BLaER1 (cell line): ENCODE measurements at regions not wholly inside any gene's neighbourhood (a gene's known extent, or its start where the extent isn't known, plus 50 kb on each side); places are given as distances from the start of the nearest gene placed in this dataset.

ENCODE experiments used
- H3K27ac ChIP-seq: shearing (Covaris generic); formaldehyde crosslinking; 2 replicates; pipeline ENCODE4 v1.8.1; 2022
- H3K27me3 ChIP-seq: shearing (Covaris generic); formaldehyde crosslinking; 2 replicates; pipeline ENCODE4 v1.8.1; 2022
- H3K36me3 ChIP-seq: shearing (Covaris generic); formaldehyde crosslinking; 2 replicates; pipeline ENCODE4 v1.8.1; 2022
- H3K4me1 ChIP-seq: shearing (Covaris generic); formaldehyde crosslinking; 2 replicates; pipeline ENCODE4 v1.8.1; 2022
- H3K4me2 ChIP-seq: shearing (Covaris generic); formaldehyde crosslinking; 2 replicates; pipeline ENCODE4 v1.8.1; 2022
- H3K4me3 ChIP-seq: shearing (Covaris generic); formaldehyde crosslinking; 2 replicates; pipeline ENCODE4 v1.8.1; 2022
- H3K9ac ChIP-seq: shearing (Covaris generic); formaldehyde crosslinking; 2 replicates; pipeline ENCODE4 v1.8.1; 2022
- H3K9me3 ChIP-seq: shearing (Covaris generic); formaldehyde crosslinking; 2 replicates; pipeline ENCODE4 v1.8.1; 2022
- H4K20me1 ChIP-seq: shearing (Covaris generic); formaldehyde crosslinking; 2 replicates; pipeline ENCODE4 v1.8.1; 2022
- Cebpa-rat ChIP-seq: shearing (Covaris generic); IDR thresholded peaks from 2 replicates; pipeline ENCODE4 v1.8.1; 2022

DNA sequence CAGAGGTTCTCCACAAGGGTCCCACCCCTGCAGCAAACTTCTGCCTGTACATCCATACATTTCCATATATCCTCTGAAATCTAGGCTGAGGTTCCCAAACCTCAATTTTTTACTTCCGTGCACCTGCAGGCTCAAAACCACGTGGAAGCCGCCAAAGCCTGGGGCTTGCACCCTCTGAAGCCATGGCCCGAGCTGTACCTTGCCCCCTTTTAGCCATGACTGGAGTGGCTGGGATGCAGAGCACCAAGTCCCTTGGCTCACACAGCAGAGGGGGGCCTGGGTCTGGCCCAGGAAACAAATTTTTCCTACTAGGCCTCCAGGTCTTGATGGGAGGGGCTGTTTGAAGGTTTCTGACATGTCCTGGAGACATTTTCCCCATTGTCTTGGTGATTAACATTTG, 84.4 kb downstream of the FSCB start:
- no peak overlapping the region for H3K4me3 ChIP-seq
- H3K27ac ChIP-seq = no peak overlapping the region
- H4K20me1 ChIP-seq = no peaks in the 10 kb centered on the region
- H3K9me3 ChIP-seq = peaks cover 12% of the 10 kb centered on the region
- no peak for TF ChIP-seq Cebpa-rat
- H3K4me1 ChIP-seq = no peaks in the 10 kb centered on the region
- no peak overlapping the region for H3K4me2 ChIP-seq
- H3K36me3 ChIP-seq = no peaks in the 10 kb centered on the region
- no peaks in the 10 kb centered on the region for H3K27me3 ChIP-seq
- H3K9ac ChIP-seq = no peak overlapping the region

DNA sequence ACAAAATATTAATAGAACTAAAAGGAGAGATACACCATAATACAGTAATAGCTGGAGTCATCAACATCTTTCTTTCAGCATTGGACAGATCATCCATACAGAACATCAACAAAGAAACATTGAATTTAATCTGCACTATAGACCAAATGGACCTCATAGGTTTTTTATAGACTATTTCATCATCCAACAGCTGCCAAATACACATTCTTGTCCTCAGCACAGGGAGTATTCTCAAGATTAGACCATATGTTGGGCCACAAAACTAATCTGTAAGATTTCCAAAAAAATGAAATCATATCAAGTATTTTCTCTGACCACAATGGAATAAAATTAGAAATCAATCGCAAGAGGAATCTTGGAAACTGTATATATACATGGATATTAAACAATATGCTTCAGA, 86.9 kb downstream of the FSCB start:
- no peaks in the 10 kb centered on the region for H3K4me1 ChIP-seq
- no peak overlapping the region for H3K4me2 ChIP-seq
- H3K27ac ChIP-seq = no peak overlapping the region
- H3K27me3 ChIP-seq = no peaks in the 10 kb centered on the region
- peaks cover 19% of the 10 kb centered on the region for H3K9me3 ChIP-seq
- TF ChIP-seq Cebpa-rat = no peak
- no peaks in the 10 kb centered on the region for H3K36me3 ChIP-seq
- H3K4me3 ChIP-seq = no peak overlapping the region
- no peak overlapping the region for H3K9ac ChIP-seq
- H4K20me1 ChIP-seq = no peaks in the 10 kb centered on the region

DNA sequence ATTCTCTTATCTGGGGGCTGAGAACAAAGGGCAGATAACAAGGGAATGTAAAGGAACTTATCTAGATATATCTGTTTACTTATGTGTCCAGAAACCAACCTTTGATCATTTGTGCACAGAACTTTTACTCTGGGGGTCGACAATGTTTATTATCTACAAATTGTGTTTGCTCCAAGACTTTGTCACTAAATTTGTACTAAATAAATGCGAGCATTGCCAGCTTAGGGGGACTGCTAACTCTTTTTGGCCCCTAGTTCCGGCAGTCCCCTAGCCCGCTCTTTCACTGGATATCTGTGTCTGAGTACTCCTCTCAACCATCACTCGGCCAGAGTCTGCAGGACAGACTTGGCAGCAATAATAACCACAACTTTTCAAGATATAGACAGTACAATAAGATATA, 88.2 kb downstream of the FSCB start:
- Histone ChIP-seq H3K27me3 (no peaks in the 10 kb centered on the region), H3K4me2 (no peak overlapping the region), H3K4me3 (no peak overlapping the region), H3K36me3 (no peaks in the 10 kb centered on the region), H3K9me3 (peaks cover 19% of the 10 kb centered on the region), H4K20me1 (no peaks in the 10 kb centered on the region), H3K27ac (no peak overlapping the region), H3K9ac (no peak overlapping the region), H3K4me1 (no peaks in the 10 kb centered on the region)
- no peak for TF ChIP-seq Cebpa-rat

DNA sequence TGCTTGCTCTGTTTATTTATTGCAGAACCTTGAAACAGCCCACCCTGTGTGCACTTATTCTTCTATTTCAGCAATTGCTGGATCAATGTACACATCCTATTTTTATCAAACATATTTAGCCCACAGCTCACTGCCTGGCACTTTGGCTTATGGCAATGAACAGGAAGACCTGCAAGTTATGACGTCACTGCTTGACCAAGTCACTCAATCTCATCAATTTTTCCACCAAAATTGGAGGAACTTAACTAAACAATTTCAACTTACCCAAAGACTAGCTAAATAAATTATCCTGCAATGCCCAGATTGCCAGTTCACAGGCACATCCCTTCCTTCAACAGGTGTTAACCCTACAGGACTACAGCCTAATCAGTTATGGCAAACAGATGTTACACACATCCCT, 89.3 kb downstream of the FSCB start:
- no peaks in the 10 kb centered on the region for H3K4me1 ChIP-seq
- H3K27ac ChIP-seq = no peak overlapping the region
- no peak for TF ChIP-seq Cebpa-rat
- H3K9ac ChIP-seq = no peak overlapping the region
- H3K9me3 ChIP-seq = peaks cover 19% of the 10 kb centered on the region
- H3K36me3 ChIP-seq = no peaks in the 10 kb centered on the region
- H3K27me3 ChIP-seq = no peaks in the 10 kb centered on the region
- no peak overlapping the region for H3K4me3 ChIP-seq
- H4K20me1 ChIP-seq = no peaks in the 10 kb centered on the region
- H3K4me2 ChIP-seq = no peak overlapping the region

DNA sequence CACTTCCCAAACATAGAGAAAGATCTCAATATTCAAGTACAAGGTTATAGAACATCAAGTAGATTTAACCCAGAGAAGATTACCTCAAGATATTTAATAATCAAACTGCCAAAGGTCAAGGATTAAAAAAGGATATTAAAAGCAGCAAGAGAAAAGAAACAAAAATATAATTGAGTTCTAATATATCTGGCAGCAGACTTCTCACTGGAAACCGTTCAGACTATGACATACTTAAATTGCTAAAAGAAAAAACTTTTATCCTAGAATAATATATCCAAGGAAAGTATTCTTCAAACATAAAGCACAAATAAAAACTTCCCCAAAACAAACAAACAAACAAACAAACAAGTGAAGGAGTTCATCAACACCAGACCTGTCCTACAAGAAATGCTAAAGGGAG, 92.4 kb downstream of the FSCB start:
- no peak overlapping the region for H3K27ac ChIP-seq

DNA sequence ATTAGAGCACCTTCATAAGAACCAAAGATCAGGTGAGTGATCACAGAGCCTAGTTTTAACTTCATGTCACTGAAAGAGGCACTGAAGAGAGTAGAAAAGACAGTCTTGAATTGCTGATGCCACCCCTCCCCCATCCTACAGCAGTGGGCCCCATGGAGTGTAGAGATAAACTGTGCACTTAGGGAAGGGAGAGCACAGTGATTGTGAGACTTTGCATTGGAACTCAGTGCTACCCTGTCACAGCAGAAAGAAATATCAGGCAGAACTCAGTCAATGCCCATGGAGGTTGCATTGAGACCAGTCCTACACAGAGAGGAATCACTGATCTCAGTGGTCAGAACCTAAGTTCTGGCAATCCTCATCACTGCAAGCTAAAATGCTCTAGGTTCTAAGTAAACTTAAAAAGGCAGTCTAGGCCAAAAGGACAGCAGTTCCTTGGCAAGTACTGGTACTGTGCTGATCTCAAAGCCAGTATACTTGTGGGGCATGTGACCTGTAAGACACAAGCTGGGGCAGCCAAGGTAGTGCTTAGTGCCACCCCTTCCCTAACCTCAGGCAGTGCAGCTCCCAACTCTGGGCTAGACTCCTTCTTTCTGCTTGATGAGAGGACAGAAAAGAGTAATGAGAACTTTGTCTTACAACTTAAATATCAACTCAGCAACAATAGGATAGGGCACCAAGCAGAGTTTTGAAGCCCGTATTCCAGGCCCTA, 94.1 kb downstream of the FSCB start:
- Histone ChIP-seq H3K4me3 (no peak overlapping the region), H3K4me2 (no peak overlapping the region), H3K27me3 (no peaks in the 10 kb centered on the region), H4K20me1 (no peaks in the 10 kb centered on the region), H3K36me3 (no peaks in the 10 kb centered on the region), H3K4me1 (no peaks in the 10 kb centered on the region), H3K27ac (no peak overlapping the region), H3K9me3 (peaks cover 10% of the 10 kb centered on the region; the same call in 1 of the 2 replicates), H3K9ac (no peak overlapping the region)
- TF ChIP-seq Cebpa-rat = no peak

More for the DNA sequence above, 92.4 kb downstream of the FSCB start:
- Histone ChIP-seq H4K20me1 (no peaks in the 10 kb centered on the region), H3K4me2 (no peak overlapping the region), H3K4me1 (no peaks in the 10 kb centered on the region), H3K9ac (no peak overlapping the region), H3K9me3 (peaks cover 19% of the 10 kb centered on the region), H3K4me3 (no peak overlapping the region), H3K36me3 (no peaks in the 10 kb centered on the region), H3K27me3 (no peaks in the 10 kb centered on the region)
- TF ChIP-seq Cebpa-rat = no peak

DNA sequence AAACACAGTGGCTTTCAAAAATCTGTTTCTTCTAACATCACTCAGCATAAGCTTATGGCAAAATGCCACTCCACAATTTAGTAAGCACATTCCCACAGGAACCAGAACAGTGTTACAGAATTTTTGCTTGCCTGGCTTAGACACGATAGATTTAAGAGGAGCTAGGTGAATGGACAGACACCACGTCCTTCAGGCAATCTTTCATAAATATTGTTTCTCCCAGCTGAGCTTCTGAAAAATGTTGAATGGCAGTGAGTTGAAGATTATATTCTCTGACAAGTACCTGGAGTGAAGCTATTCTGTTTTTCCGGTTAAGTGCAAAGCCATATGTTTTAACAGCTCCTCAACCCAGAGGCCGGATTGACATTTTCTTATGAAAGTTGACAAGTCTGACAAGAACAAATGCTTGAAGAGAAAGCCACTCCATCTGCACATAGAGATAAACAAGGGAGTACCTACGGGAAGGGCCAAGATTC, 102.0 kb downstream of the FSCB start:
- H4K20me1 ChIP-seq = no peaks in the 10 kb centered on the region
- H3K9me3 ChIP-seq = no peaks in the 10 kb centered on the region
- H3K36me3 ChIP-seq = no peaks in the 10 kb centered on the region
- H3K9ac ChIP-seq = no peak overlapping the region
- no peak overlapping the region for H3K4me2 ChIP-seq
- no peak overlapping the region for H3K27ac ChIP-seq
- TF ChIP-seq Cebpa-rat = no peak
- no peak overlapping the region for H3K4me3 ChIP-seq
- no peaks in the 10 kb centered on the region for H3K4me1 ChIP-seq
- no peaks in the 10 kb centered on the region for H3K27me3 ChIP-seq

DNA sequence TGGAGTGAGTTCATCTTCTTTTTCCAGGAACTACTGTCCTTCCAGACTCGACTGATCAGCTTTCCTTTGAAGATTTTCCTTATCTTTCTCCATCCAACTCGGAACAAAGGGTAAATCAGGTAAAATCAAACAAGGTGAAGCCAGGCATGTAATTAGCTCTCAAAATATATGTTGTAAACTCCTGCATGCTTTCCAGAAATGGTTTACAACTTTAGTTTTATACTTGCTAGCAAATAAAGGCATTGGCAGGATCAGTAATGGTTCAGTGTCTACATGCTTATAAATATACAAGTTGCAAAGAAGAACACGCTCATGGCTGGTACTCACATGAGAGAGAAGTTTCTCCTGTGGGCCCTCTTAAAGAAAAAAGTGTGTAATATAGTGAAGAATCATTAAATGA, 102.5 kb downstream of the FSCB start:
- no peak overlapping the region for H3K4me3 ChIP-seq
- TF ChIP-seq Cebpa-rat = no peak
- H3K36me3 ChIP-seq = no peaks in the 10 kb centered on the region
- H3K27me3 ChIP-seq = no peaks in the 10 kb centered on the region
- H3K9ac ChIP-seq = no peak overlapping the region
- no peak overlapping the region for H3K27ac ChIP-seq
- H3K4me2 ChIP-seq = no peak overlapping the region
- no peaks in the 10 kb centered on the region for H4K20me1 ChIP-seq
- no peaks in the 10 kb centered on the region for H3K4me1 ChIP-seq
- H3K9me3 ChIP-seq = no peaks in the 10 kb centered on the region

DNA sequence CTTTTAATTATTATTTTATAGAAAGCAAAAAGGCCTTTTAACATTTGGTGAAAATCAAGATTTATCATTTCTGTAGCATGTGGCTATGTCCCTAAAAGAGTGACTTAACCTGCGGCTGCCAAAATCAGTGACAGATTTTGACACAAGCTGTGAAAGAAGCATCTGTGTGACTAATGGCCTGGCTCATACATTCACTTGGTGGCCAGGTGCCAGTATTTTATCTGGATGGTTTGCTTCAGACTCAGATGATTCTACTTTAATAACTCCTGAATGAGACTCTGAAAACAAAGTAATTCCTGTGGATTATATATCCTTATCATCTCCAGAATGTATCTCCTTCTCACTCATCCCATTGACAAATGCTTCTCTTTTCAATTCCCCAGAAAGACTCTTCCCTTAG, 103.0 kb downstream of the FSCB start:
- no peak overlapping the region for H3K9ac ChIP-seq
- H3K9me3 ChIP-seq = no peaks in the 10 kb centered on the region
- no peak overlapping the region for H3K4me2 ChIP-seq
- no peak overlapping the region for H3K4me3 ChIP-seq
- no peak for TF ChIP-seq Cebpa-rat
- no peaks in the 10 kb centered on the region for H4K20me1 ChIP-seq
- H3K36me3 ChIP-seq = no peaks in the 10 kb centered on the region
- no peak overlapping the region for H3K27ac ChIP-seq
- no peaks in the 10 kb centered on the region for H3K27me3 ChIP-seq
- H3K4me1 ChIP-seq = no peaks in the 10 kb centered on the region

DNA sequence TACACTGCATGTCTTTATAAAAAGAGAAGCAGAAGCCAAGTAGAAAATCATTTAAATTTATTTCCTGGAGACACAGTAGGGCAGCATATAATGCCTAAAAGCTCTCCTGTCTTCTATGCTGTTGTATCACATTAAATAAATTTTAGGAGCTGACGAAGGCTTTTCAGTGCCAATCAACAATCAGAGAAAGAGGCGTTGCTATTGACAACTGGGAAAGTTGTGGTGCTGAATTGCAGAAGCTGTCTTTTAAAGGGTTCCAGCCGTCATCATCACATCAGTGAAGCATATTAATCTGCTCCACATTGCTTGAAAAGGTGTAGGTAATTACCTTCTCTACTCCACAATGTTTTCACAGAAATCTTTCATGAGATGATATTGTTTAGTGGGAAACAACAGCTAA, 103.9 kb downstream of the FSCB start:
- Histone ChIP-seq H4K20me1 (no peaks in the 10 kb centered on the region), H3K9ac (no peak overlapping the region), H3K27ac (no peak overlapping the region), H3K4me1 (no peaks in the 10 kb centered on the region), H3K4me2 (no peak overlapping the region), H3K36me3 (no peaks in the 10 kb centered on the region), H3K9me3 (no peaks in the 10 kb centered on the region), H3K4me3 (no peak overlapping the region), H3K27me3 (no peaks in the 10 kb centered on the region)
- no peak for TF ChIP-seq Cebpa-rat

DNA sequence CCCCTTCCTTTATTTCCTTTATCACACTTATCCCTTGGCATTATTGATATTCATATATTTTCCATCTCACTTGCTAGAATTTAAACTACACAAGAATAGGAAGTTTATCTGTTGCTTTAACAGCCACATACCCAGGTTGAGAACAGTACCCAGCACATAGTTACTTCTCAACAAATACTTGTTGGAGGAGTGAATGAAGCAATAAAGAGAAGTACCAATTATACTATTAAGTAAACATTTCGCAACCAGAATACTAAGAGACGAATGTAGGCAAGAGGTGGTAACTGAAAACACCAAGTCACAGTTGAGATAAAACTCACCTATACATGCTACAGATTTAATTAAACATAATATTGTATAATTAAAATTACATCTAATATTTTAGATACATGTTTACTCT, 110.9 kb downstream of the FSCB start:
- no peak for TF ChIP-seq Cebpa-rat
- H3K9ac ChIP-seq = no peak overlapping the region
- no peak overlapping the region for H3K4me2 ChIP-seq
- no peak overlapping the region for H3K27ac ChIP-seq
- no peaks in the 10 kb centered on the region for H3K36me3 ChIP-seq
- H3K4me3 ChIP-seq = no peak overlapping the region
- peaks cover 9% of the 10 kb centered on the region; the same call in 1 of the 2 replicates for H3K4me1 ChIP-seq
- no peaks in the 10 kb centered on the region for H3K9me3 ChIP-seq
- H4K20me1 ChIP-seq = no peaks in the 10 kb centered on the region
- H3K27me3 ChIP-seq = no peaks in the 10 kb centered on the region
